Nephron (organoid): ENCODE measurements at regions not wholly inside any gene's neighbourhood (a gene's known extent, or its start where the extent isn't known, plus 50 kb on each side); places are given as distances from the start of the nearest gene placed in this dataset.

Experiments
- H3K27ac Mint-ChIP-seq, 3 experiments: 2 replicates each; pipeline ENCODE4 v1.8.0; 2020; ENCODE audit warnings: mixed read lengths in 3 of 3, mild to moderate bottlenecking in 2 of 3, moderate library complexity in 1 of 3
- H3K27me3 Mint-ChIP-seq: 2 replicates; pipeline ENCODE4 v1.8.0; 2021; ENCODE audit warnings: low read depth, mild to moderate bottlenecking, moderate library complexity, mixed read lengths
- H3K36me3 Mint-ChIP-seq: 2 replicates; pipeline ENCODE4 v1.8.0; 2020; ENCODE audit warnings: low read depth, mixed read lengths
- H3K4me1 Mint-ChIP-seq: 2 replicates; pipeline ENCODE4 v1.8.0; 2020; ENCODE audit warnings: mixed read lengths
- H3K4me3 Mint-ChIP-seq, 3 experiments: 2 replicates each; pipeline ENCODE4 v1.8.0; 2020; ENCODE audit warnings: mild to moderate bottlenecking in 3 of 3, mixed read lengths in 3 of 3, moderate library complexity in 2 of 3
- H3K9me3 Mint-ChIP-seq: 2 replicates; pipeline ENCODE4 v1.8.0; 2020; ENCODE audit warnings: mixed read lengths
- CTCF ChIP-seq, 3 experiments: fragments of 200-600 bp; sonication (generic); IDR thresholded peaks; one replicate each; pipeline ENCODE4 v1.5.0; 2021; ENCODE audit warnings: antibody characterized with exemption in 3 of 3; ENCODE audit not compliant: unreplicated experiment in 3 of 3

- H3K9me3 Mint-ChIP-seq: no peaks in the 10 kb centered on the region
- H3K27me3 Mint-ChIP-seq: peaks cover 3% of the 10 kb centered on the region
- peaks cover 14% of the 10 kb centered on the region for H3K4me1 Mint-ChIP-seq
- no peak overlapping the region for H3K27ac Mint-ChIP-seq
- H3K36me3 Mint-ChIP-seq: no peaks in the 10 kb centered on the region
- no peak for TF ChIP-seq CTCF (IDR thresholded peaks at IDR 0.05; ENCODE audit: unreplicated experiment in 3 of 3)
- no peak overlapping the region for H3K4me3 Mint-ChIP-seq
Observed at GRCh38 chr2:173625315-173625714, 270.6 kb downstream of the CDCA7 start.

GRCh38 chr2:173629076-173629475 is 274.4 kb downstream of the CDCA7 start:
- no peak for TF ChIP-seq CTCF (IDR thresholded peaks at IDR 0.05; ENCODE audit: unreplicated experiment in 3 of 3)
- Mint-ChIP-seq H3K4me1 (peaks cover 18% of the 10 kb centered on the region), H3K4me3 (no peak overlapping the region), H3K9me3 (peaks cover 13% of the 10 kb centered on the region), H3K27me3 (no peaks in the 10 kb centered on the region), H3K27ac (peak overlapping the region; percentile 8 to 67 (median 46)), H3K36me3 (peaks cover 4% of the 10 kb centered on the region)

- peaks cover 22% of the 10 kb centered on the region for H3K9me3 Mint-ChIP-seq
- no peak for TF ChIP-seq CTCF (IDR thresholded peaks at IDR 0.05; ENCODE audit: unreplicated experiment in 3 of 3)
- peak overlapping the region; percentile 37 to 64 (median 49) for H3K4me3 Mint-ChIP-seq
- H3K4me1 Mint-ChIP-seq: peaks cover 14% of the 10 kb centered on the region
- peaks cover 4% of the 10 kb centered on the region for H3K36me3 Mint-ChIP-seq
- peak overlapping the region; percentile 93 to 96 (median 95) for H3K27ac Mint-ChIP-seq
- H3K27me3 Mint-ChIP-seq: no peaks in the 10 kb centered on the region
Observed at GRCh38 chr2:173630425-173631126, 275.9 kb downstream of the CDCA7 start.

- H3K27me3 Mint-ChIP-seq: no peaks in the 10 kb centered on the region
- peaks cover 14% of the 10 kb centered on the region for H3K4me1 Mint-ChIP-seq
- peaks cover 4% of the 10 kb centered on the region for H3K36me3 Mint-ChIP-seq
- TF ChIP-seq CTCF (IDR thresholded peaks at IDR 0.05; ENCODE audit: unreplicated experiment in 3 of 3): no peak
- H3K27ac Mint-ChIP-seq: peak overlapping the region; percentile 93 to 96 (median 95)
- peak overlapping the region; percentile 37 to 64 (median 49) for H3K4me3 Mint-ChIP-seq
- H3K9me3 Mint-ChIP-seq: peaks cover 22% of the 10 kb centered on the region
Observed at GRCh38 chr2:173631127-173631460, 276.4 kb downstream of the CDCA7 start.

GRCh38 chr2:173644146-173644545 is 289.5 kb downstream of the CDCA7 start:
- H3K4me1 Mint-ChIP-seq: peaks cover 20% of the 10 kb centered on the region
- no peaks in the 10 kb centered on the region for H3K27me3 Mint-ChIP-seq
- peaks cover 2% of the 10 kb centered on the region for H3K9me3 Mint-ChIP-seq
- H3K27ac Mint-ChIP-seq: no peak overlapping the region
- no peaks in the 10 kb centered on the region for H3K36me3 Mint-ChIP-seq
- no peak for TF ChIP-seq CTCF (IDR thresholded peaks at IDR 0.05; ENCODE audit: unreplicated experiment in 3 of 3)
- no peak overlapping the region for H3K4me3 Mint-ChIP-seq

GRCh38 chr2:173647681-173648311 is 293.1 kb downstream of the CDCA7 start:
- Mint-ChIP-seq H3K4me1 (peaks cover 26% of the 10 kb centered on the region), H3K27me3 (no peaks in the 10 kb centered on the region), H3K36me3 (no peaks in the 10 kb centered on the region), H3K9me3 (peaks cover 7% of the 10 kb centered on the region), H3K27ac (peak overlapping the region; percentile 88 to 95 (median 89)), H3K4me3 (no peak overlapping the region)
- no peak for TF ChIP-seq CTCF (IDR thresholded peaks at IDR 0.05; ENCODE audit: unreplicated experiment in 3 of 3)
